Right renal cortex interstitium (tissue), 3 donors: ENCODE measurements at regions not wholly inside any gene's neighbourhood (a gene's known extent, or its start where the extent isn't known, plus 50 kb on each side); places are given as distances from the start of the nearest gene placed in this dataset.
"Not testable (repeated sequence)": the region's sequence is repeated elsewhere in the genome, so short reads cannot be mapped to it uniquely, and the experiment has no call there.

Source experiments
- DNase-seq, 3 donors: peaks; one replicate each; pipeline ENCODE4 v3.0.0-alpha.2; 2013; ENCODE audit warnings: low read depth in 3 of 3, low spot score in 2 of 3

DNA sequence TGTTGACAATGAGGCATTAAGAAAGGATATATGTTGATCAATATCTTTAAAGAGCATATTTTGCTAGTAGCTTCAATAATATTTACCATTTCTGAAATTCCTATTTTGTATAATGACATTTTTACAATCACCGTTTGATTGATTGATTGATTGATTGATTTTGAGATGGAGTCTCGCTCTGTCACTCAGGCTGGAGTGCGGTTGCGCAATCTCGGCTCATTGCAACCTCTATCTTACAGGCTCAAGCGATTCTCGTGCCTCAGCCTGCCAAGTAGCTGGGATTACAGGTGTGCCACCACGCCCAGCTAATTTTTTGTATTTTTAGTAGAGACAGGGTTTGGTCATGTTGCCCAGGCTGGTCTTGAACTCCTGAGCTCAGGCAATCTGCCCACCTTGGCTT is 150.9 kb upstream of the TEX13D start:
- DNase-seq = not testable (repeated sequence)

DNA sequence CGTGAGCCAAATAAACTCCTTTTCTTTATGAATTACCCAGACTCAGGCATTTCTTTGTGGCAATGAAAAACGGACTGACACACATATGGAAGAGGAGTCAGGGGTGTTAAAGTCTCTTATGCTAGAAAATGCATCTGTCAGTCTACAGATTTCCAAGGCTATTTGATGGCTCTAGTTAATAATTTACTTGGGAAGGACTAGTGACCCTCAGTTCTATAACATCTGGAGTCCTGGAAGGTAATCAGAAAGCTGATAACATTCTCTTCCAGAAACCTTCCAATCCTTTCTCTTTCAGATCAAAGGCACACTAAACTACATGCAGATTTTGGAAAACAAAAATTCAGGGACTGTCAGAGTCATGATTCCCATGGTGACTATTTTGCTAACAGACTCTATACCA is 142.0 kb upstream of the TEX13D start:
- no peak for DNase-seq

DNA sequence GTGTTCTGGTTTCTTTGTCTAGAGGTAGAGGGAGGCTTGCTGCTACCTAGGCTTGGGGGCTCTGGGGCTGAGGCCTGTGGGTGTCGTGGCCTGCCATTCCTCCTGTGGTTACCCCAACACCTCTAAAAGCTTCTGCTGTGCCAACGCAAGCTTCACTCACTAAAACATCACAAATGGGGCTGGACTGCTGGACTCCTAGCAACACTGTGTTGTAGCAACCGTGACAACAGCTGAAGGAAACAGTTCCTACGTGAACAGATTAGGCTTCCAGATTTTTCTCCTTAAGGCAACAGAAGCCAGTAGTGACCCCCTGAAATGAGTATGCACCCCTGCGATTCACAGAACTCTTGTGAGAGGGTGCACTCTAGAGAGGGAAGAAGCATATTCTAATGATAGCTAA is 138.3 kb upstream of the TEX13D start:
- no peak for DNase-seq

DNA sequence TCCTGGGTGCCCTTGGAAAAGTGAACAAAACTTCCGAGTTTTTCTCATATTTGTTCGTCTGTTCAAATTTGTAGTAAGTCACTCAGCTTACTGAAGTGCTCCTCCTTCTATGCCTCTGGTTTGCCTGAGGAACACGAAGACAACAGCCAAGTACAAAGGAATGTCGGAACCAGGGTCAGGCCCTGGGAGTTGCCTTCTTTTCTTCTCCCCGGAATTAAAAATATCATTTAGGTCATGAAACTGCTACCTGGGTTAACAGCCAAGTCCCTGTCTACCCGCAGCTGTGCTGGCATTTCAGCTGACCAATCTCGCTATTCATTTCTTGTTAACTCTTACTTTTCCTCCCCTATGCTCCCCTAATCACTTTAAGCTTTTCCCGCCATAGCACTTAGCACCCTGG is 137.6 kb upstream of the TEX13D start:
- no peak for DNase-seq

DNA sequence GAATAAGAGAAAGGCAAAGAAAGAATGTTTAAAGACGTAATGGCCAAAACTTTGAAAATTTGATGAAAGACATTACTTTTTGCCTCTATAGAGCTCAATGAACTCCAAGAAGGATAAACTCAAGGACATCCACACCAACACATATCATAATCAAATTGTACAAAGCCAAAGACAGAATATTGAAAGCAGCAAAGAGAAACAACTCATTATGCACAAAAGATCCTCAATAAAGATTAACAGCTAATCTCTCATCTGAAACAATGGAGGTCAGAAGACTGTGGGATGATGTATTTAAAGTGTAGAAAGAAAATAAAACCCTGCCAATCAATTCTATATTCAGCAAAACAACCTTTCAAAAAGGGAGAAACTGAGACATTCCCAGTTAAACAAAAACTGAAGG is 129.1 kb upstream of the TEX13D start:
- no peak for DNase-seq

DNA sequence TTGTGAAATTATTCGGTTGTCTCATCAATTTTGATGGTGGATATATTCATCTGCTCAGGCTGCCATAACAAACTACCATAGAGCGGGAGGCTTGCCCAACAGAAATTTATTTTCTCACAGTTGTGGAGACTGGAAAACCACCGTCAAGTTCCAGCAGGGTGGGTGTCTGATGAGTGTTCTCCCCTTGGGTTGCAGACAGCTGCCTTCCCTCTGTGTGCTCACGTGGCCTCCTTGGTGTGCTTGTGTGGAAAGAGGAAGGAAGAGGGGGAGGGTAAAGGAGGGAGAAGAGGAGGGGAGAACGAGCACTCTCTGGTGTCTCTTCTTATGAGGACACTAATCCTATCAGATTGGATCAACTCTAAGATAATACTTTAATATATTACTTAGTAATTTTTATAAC is 123.8 kb upstream of the TEX13D start:
- no peak for DNase-seq

DNA sequence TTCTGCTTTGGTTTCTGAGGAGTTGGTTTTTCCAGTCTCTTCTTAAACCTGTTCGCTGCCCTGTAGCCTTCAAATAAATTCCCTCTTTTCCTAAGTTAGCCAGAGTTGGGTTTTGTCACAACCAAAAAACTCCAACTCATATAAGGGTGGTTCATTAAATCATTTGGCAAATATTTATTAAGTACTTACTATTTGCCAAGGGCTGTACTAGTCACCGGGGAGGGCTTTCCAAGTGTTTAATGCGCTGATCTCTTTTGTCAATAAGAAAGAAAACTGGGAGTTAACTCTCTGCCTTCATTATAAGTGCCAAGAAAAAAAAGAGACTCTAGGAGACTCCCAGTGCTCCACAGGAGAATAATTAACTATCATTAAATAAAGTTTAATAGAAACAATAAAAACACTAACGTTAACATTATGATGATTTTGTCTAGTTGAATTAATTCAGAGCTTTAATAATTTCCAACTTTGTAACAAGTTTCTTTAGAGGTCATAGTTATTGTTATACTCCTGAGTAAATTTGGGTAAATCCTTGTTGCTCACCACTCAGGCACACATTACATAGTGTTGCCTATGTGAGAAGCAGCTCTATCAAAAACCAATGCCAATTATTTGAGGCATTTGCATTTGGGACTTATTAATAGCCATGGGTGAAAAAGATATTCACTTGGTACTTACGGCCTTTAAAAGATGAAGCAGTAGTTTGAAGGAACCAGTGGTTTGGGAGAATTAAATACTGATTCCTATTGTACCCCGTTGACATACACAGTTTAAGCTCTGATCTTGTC is 122.5 kb upstream of the TEX13D start:
- DNase-seq = no peak

DNA sequence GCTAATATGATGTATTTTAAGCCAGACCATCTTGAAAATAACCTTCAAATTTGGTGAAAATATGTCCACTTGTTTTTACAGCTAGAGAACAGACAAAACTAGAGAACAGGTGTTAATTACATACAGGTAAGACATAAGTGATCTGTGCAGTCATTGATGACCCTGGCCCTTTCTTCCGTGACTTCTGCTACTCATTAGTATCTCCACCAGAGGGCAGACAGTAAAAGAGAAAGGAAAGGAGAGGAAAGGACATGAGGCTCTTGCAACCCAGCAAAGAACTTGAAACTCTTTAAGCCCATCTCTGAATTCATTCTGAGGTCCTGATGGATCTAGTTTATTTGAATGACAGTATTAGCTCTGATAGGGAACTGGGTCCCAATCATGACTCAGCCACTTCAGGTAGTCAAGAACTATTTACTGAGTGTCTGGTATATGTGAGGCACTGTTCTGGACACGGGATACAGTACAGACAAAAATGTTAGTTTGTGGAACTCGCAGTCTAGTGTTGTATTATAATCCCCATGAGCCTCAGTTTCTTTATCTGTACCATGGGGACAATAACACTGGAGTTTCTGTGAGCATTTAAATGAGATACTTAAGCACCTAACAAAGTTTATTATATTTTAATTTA is 121.0 kb upstream of the TEX13D start:
- DNase-seq = no peak

DNA sequence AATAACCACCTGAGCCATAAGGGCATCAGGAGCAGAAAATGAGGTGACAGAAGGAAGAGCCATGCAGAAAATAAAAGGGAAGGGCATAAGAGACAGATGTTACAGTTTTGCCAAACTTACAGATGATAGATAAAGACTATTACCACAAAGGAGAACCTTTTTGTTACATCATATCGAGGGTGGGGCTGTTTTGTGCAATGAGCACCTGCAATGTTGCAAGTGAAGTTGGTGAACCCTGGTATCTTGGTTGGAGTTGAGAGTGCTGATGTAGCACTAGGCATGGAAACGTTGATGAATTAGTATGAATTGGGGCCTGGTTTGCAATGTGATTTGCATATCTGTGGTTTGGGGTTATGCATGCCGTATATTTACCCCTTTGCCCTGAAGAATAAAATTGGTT is 119.8 kb upstream of the TEX13D start:
- no peak for DNase-seq

DNA sequence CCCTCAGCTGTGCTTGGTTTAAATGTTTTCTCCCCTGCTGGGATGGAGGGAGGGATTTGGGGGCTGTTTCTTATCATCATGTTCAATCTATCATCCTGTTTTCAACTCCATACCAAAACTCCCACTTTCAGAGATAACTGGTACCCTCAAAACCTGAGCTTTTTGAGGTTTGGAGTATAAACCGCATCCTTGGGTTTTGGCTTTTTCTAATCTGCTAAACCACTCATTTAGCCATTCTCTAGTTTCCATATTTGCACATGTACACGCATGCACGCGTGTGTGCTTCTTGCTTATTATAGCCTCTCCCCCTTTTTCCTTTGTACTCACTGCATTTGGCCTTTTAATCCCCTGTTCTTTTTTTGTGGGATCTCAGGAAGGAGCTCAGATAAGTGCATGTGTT is 116.7 kb upstream of the TEX13D start:
- no peak for DNase-seq

DNA sequence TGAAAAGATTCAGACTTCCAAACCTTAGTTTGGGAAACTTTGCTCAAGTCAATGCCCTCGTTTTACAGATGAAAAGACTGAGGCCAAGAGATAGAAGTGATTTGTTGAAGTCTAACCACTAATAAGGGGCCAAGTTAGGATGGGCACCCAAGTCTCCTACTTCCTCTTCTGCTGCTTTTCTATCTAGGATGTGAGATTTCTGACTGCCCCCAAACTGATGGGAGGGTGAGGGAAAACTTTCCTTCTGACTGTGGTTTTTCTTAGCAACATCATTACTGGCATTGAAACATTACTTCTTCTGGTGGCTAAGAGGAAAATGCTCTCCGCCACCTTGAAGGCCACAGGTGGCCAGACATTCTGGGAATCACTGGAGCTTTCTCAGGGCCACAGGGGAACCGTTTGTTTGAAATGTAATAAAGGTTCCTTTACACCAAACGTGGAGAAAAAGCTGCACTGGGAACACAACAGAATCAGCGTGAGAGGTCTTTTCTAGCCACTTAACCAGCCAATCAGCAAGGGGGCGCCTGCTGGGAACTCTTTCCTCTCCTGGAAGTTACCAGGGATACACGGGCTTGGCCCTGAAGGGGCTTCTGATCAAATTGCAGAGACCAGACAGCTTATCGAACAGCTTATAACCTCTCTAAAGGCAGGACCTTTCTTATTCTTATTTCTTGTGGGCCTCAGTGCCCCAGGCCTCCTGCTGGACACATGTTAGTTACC is 115.9 kb upstream of the TEX13D start:
- no peak for DNase-seq

DNA sequence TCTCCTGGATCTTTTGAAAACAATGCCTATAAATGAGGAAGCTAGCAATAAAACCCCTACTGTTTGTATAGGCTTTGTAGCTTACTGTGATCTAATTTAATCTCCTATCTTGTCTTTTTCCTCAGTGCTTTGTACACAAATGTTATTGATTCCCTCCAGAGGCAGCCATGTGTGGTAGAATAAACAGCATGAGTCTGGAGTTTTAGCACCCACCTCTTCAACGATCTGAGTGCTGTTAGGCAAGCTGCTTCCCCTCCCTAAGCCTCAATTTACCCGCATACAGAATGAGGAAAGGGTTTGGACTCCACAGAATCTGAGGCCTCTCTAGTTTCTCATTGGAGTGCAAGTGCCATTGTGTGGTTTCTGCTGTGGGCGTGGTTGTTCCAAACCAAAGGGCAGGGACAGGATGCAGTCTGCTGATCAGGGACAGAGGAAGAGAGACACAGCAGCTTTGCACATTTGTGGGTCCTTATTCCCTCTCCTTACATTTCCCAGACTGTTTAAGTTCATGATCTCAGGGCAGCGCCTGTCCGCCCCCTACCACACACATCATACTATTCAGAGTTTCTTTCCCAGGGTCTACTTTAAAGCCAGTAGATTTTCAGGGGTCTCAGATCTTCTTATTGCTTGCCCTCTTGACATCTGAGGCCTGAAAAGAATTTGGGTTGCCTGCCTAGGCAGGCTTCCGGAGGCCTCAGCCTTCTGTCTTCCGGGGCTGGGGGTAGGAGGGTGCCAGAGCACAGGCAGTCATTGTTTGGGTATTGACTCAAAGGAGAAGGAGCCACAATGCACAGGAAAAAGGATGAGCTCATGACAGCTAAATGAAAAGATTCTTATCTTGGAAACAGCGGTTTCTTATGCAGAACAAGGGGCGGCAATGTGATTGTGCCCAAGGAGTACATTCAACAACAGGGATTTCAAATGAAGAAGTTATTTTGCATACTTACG is 114.9 kb upstream of the TEX13D start:
- DNase-seq = no peak

DNA sequence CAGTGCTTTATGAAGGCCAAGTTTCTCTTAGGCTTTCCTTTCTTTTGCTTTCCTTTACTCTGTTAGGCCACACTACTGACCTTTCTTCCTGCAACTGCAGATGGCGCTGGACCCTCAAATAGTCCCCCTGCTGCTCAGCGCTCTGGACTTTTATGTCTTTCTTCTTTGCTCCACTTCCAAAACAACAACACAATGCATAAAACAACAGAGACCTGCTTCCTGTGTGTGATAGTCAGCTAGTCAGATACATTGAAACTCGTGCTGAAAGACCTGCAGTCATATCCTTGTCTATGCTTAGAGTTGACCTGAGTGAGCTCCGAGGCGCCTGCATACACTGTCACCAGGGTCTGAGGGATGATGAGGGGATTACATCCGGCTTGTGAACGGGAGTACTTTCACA is 108.9 kb upstream of the TEX13D start:
- DNase-seq = no peak

DNA sequence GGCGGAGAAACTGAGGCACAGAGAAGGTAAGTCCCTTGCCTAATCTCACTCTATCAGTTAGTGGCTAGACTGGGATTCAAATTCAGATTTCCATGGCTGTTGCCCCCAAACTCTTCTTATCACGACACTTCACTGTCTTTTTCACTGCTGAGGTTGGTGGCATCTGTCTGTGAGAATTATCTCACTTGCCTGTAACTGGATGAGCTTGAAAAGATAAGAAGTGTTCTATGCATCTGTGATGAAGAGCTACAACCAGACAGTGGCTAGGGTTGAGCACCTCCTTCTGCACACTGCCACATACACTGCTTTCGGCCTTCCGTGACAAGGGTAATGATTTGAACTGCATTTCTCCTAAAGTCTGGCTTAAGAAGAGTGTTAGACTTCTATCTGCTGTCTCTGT is 107.9 kb upstream of the TEX13D start:
- no peak for DNase-seq

DNA sequence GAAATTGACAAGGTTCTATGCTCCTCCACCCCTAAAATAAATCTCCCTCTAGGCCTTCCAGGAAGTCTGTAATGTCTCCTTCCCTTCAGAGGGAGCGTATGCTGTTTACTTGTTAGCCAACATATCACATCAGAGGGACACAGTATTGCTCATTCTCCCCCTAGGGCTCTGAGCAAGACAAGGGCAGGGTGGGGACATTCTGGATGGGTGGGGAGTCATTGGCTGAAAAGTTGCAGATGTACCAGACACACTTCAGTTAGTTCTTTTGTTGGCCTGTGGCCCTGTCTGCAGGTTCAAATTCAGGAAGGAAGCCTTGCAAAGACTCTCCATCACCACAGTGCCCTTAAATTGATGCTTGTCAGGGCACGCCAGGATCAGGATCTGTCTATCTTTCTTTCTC is 106.3 kb upstream of the TEX13D start:
- no peak for DNase-seq

DNA sequence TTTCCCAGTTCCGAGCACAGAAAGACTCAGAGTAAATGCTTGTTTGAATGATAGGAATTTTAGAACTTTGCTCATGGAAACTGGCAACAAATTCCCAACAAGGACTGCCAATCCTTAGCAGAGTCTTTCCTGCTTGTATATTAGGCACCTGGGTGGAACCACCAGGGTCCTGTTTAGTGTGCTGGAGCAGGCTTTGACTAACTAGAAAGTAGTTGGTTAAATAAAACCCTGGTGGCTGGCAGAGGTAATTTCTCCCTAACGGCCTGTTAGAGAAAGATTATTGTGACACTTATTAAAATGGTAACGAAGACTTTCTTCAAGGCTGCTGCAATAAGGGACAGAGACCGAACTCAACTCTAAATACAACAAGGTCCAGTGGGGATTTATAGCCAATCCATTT is 103.6 kb upstream of the TEX13D start:
- DNase-seq = no peak

DNA sequence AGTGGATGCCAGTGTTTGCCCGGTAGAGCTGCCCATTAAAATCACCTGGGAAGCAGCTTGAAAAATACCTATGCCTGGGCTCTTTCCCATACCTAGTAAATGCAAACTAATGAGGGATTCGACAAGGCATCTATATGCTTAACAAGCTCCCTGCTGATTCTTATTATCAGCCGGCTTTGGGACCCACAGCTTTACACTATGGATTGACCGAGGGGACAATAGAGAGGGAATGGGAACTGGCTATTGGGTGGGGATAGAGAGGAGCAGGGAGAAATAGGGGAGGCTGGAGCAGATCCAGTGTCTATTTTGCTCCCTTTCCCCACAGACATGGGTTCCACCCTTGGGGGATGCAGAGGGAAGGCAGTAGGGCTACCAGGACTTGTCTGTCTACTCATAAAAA is 103.1 kb upstream of the TEX13D start:
- DNase-seq = no peak

DNA sequence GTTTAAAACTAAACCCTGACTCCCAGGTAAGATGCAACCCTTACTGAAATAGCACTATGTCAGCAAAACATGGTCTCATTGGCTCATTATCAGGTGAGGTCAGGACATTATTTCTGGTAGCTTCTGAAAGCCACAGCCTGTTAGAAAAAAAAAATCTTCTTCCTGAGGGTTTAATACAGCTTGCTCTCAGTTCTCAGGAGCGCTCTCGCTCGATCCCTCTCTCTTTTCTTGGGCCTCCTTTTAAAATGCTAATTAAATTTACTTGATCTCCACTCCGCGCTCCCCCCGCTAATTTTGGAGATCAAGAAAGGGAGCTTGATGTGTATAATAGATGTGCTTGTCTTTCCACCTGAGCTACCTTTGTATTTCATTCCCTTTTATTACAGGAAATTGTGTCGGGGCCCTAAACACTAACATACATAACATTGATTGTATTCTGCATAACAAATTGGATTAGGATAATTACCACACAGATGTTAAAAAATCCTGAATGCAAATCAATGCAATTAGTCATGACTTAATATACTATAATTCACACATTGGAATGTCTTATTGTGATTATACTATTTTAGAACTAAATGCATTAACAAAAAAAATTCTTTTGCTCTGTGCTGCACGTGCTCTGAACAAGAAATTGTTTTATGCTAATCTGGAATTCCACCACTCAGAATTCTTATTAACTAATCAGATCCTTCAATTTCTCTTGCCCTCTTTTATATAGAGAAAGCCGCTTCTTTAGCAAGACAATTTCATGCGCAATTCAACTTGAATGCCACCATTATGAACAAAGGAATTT is 101.6 kb upstream of the TEX13D start:
- DNase-seq = no peak

DNA sequence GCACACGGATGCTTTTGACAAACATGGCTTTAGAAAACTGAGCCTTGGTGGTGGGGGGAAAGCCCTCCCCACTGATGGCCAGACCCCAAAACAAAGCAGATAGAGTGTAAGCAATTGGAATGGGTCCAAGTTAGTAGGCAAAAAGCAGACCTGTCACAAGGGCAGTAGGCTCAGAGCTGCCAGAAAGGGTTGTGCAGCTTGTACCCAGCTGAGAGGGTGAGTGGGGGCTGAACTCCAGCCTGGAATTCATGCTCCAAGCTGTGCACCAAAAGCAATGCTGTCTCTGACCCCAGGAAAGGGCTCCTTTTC is 101.1 kb upstream of the TEX13D start:
- DNase-seq = no peak

DNA sequence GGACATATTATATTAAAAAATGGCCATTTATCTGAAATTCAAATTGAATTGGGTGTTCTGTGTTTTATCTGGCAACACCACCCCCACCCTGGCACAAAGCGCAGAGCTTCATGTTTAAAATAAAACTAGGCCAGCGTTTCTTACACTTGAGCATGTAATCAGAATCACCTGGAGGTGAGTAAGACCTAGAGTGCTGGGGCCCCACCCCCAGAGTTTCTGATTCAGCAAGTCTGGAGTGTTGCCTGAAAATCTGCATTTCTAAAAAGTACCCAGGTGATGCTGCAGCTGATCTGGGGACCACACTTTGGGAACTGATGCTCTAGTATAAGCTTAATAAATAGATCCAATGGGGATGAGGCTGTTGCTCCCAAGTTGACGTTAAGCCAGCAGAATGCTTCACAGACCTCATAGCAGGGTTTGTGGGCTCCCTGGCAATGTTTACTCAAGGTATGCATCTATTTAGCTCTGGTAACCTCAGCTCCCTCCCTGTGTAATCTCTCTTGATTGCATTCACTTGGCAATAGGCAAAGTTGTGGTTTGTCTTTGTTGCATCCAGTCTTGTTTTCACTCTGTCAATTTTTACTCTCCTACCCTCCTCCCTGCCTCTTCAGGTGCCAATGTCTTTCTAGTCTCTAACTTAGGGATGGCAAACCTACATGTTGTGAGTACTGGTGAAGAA is 99.8 kb upstream of the TEX13D start:
- no peak for DNase-seq
